Duodenal mucosa (tissue), 2 donors: ENCODE measurements at regions not wholly inside any gene's neighbourhood (a gene's known extent, or its start where the extent isn't known, plus 50 kb on each side); places are given as distances from the start of the nearest gene placed in this dataset.

Experiments used
- H3K27ac ChIP-seq: one replicate; pipeline ENCODE4 v1.7.0; 2013; ENCODE audit warnings: low read depth, low read length
- H3K27me3 ChIP-seq, 2 donors: one replicate each; pipeline ENCODE4 v1.7.0; 2013; ENCODE audit warnings: low read length in 2 of 2, control low read depth in 1 of 2; ENCODE audit not compliant: insufficient read depth in 2 of 2, control insufficient read depth in 1 of 2
- H3K36me3 ChIP-seq, 2 donors: one replicate each; pipeline ENCODE4 v1.7.0; 2013; ENCODE audit warnings: low read length in 2 of 2, control low read depth in 1 of 2; ENCODE audit not compliant: insufficient read depth in 2 of 2, control insufficient read depth in 1 of 2
- H3K4me1 ChIP-seq, 2 donors: one replicate each; pipeline ENCODE4 v1.7.0; 2013; ENCODE audit warnings: low read length in 2 of 2, control low read depth in 1 of 2; ENCODE audit not compliant: insufficient read depth in 2 of 2, control insufficient read depth in 1 of 2
- H3K4me3 ChIP-seq, 2 donors: one replicate each; pipeline ENCODE4 v1.7.0; 2013; ENCODE audit warnings: low read length in 2 of 2, low read depth in 1 of 2
- H3K9ac ChIP-seq, 2 donors: one replicate each; pipeline ENCODE4 v1.7.0; 2013; ENCODE audit warnings: low read length in 2 of 2, low read depth in 1 of 2
- H3K9me3 ChIP-seq, 2 donors: one replicate each; pipeline ENCODE4 v1.7.0; 2013; ENCODE audit warnings: low read length in 2 of 2, control low read depth in 1 of 2; ENCODE audit not compliant: control insufficient read depth in 1 of 2

- Histone ChIP-seq H3K27me3 (no peaks in the 10 kb centered on the region), H3K4me1 (no peaks in the 10 kb centered on the region), H3K9me3 (no peaks in the 10 kb centered on the region), H3K36me3 (no peaks in the 10 kb centered on the region), H3K4me3 (no peak overlapping the region), H3K9ac (no peak overlapping the region), H3K27ac (no peak overlapping the region)
Measured at GRCh38 chr14:105865904-105866840, 339.8 kb downstream of the TMEM121 start.

- no peaks in the 10 kb centered on the region for H3K27me3 ChIP-seq
- no peaks in the 10 kb centered on the region for H3K4me1 ChIP-seq
- no peaks in the 10 kb centered on the region for H3K36me3 ChIP-seq
- H3K9ac ChIP-seq = no peak overlapping the region
- H3K9me3 ChIP-seq = no peaks in the 10 kb centered on the region
- H3K4me3 ChIP-seq = no peak overlapping the region
- no peak overlapping the region for H3K27ac ChIP-seq
Measured at GRCh38 chr14:105866841-105867321, 340.5 kb downstream of the TMEM121 start.

GRCh38 chr14:105867961-105868599 lies 341.7 kb downstream of the TMEM121 start:
- H3K9me3 ChIP-seq = no peaks in the 10 kb centered on the region
- no peak overlapping the region for H3K4me3 ChIP-seq
- H3K4me1 ChIP-seq = no peaks in the 10 kb centered on the region
- no peaks in the 10 kb centered on the region for H3K27me3 ChIP-seq
- no peaks in the 10 kb centered on the region for H3K36me3 ChIP-seq
- no peak overlapping the region for H3K9ac ChIP-seq
- no peak overlapping the region for H3K27ac ChIP-seq

- H3K27me3 ChIP-seq = no peaks in the 10 kb centered on the region
- no peaks in the 10 kb centered on the region for H3K9me3 ChIP-seq
- no peaks in the 10 kb centered on the region for H3K4me1 ChIP-seq
- no peak overlapping the region for H3K27ac ChIP-seq
- H3K9ac ChIP-seq = no peak overlapping the region
- H3K36me3 ChIP-seq = no peaks in the 10 kb centered on the region
- no peak overlapping the region for H3K4me3 ChIP-seq
Measured at GRCh38 chr14:105871590-105871989, 345.2 kb downstream of the TMEM121 start.

GRCh38 chr14:105873870-105874512 lies 347.6 kb downstream of the TMEM121 start:
- Histone ChIP-seq H3K36me3 (no peaks in the 10 kb centered on the region), H3K4me1 (no peaks in the 10 kb centered on the region), H3K4me3 (no peak overlapping the region), H3K27me3 (no peaks in the 10 kb centered on the region), H3K9me3 (no peaks in the 10 kb centered on the region), H3K27ac (no peak overlapping the region), H3K9ac (no peak overlapping the region)

GRCh38 chr14:105876158-105876557 lies 349.8 kb downstream of the TMEM121 start:
- no peak overlapping the region for H3K9ac ChIP-seq

GRCh38 chr14:105876829-105877228 lies 350.4 kb downstream of the TMEM121 start:
- Histone ChIP-seq H3K4me3 (no peak overlapping the region), H3K9ac (no peak overlapping the region), H3K27ac (no peak overlapping the region), H3K4me1 (no peaks in the 10 kb centered on the region), H3K27me3 (no peaks in the 10 kb centered on the region), H3K9me3 (no peaks in the 10 kb centered on the region), H3K36me3 (no peaks in the 10 kb centered on the region)

More at GRCh38 chr14:105876158-105876557, 349.8 kb downstream of the TMEM121 start:
- Histone ChIP-seq H3K9me3 (no peaks in the 10 kb centered on the region), H3K27ac (no peak overlapping the region), H3K4me1 (no peaks in the 10 kb centered on the region), H3K27me3 (no peaks in the 10 kb centered on the region), H3K36me3 (no peaks in the 10 kb centered on the region), H3K4me3 (no peak overlapping the region)

- Histone ChIP-seq H3K4me3 (no peak overlapping the region), H3K9me3 (no peaks in the 10 kb centered on the region), H3K27ac (no peak overlapping the region), H3K9ac (no peak overlapping the region), H3K27me3 (no peaks in the 10 kb centered on the region), H3K4me1 (no peaks in the 10 kb centered on the region), H3K36me3 (no peaks in the 10 kb centered on the region)
Measured at GRCh38 chr14:105877645-105878044, 351.3 kb downstream of the TMEM121 start.

GRCh38 chr14:105878125-105878524 lies 351.7 kb downstream of the TMEM121 start:
- no peak overlapping the region for H3K9ac ChIP-seq
- H3K36me3 ChIP-seq = no peaks in the 10 kb centered on the region
- no peaks in the 10 kb centered on the region for H3K4me1 ChIP-seq
- H3K27ac ChIP-seq = no peak overlapping the region
- no peak overlapping the region for H3K4me3 ChIP-seq
- H3K27me3 ChIP-seq = no peaks in the 10 kb centered on the region
- no peaks in the 10 kb centered on the region for H3K9me3 ChIP-seq

- no peaks in the 10 kb centered on the region for H3K9me3 ChIP-seq
- no peak overlapping the region for H3K4me3 ChIP-seq
- H3K4me1 ChIP-seq = no peaks in the 10 kb centered on the region
- no peaks in the 10 kb centered on the region for H3K36me3 ChIP-seq
- no peaks in the 10 kb centered on the region for H3K27me3 ChIP-seq
- no peak overlapping the region for H3K27ac ChIP-seq
- no peak overlapping the region for H3K9ac ChIP-seq
Measured at GRCh38 chr14:105878554-105878953, 352.2 kb downstream of the TMEM121 start.
